ENCODE measurements at regions not wholly inside any gene's neighbourhood (a gene's known extent, or its start where the extent isn't known, plus 50 kb on each side); places are given as distances from the start of the nearest gene placed in this dataset.
"Not testable (repeated sequence)": the region's sequence is repeated elsewhere in the genome, so short reads cannot be mapped to it uniquely, and the experiment has no call there.

GRCh38 chr1:38487396-38487795 is 372.2 kb downstream of the RRAGC start:
- TF ChIP-seq, protein P1, sequence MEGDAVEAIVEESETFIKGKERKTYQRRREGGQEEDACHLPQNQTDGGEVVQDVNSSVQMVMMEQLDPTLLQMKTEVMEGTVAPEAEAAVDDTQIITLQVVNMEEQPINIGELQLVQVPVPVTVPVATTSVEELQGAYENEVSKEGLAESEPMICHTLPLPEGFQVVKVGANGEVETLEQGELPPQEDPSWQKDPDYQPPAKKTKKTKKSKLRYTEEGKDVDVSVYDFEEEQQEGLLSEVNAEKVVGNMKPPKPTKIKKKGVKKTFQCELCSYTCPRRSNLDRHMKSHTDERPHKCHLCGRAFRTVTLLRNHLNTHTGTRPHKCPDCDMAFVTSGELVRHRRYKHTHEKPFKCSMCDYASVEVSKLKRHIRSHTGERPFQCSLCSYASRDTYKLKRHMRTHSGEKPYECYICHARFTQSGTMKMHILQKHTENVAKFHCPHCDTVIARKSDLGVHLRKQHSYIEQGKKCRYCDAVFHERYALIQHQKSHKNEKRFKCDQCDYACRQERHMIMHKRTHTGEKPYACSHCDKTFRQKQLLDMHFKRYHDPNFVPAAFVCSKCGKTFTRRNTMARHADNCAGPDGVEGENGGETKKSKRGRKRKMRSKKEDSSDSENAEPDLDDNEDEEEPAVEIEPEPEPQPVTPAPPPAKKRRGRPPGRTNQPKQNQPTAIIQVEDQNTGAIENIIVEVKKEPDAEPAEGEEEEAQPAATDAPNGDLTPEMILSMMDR (IDR thresholded peaks at IDR 0.05; ENCODE audit: insufficient read depth, low read depth, low read length, missing control alignments) = no peak
- DNase-seq (ENCODE audit: low read depth) = no peak
- H3K4me3 ChIP-seq (ENCODE audit: low read depth, low read length) = no peak overlapping the region

DNA sequence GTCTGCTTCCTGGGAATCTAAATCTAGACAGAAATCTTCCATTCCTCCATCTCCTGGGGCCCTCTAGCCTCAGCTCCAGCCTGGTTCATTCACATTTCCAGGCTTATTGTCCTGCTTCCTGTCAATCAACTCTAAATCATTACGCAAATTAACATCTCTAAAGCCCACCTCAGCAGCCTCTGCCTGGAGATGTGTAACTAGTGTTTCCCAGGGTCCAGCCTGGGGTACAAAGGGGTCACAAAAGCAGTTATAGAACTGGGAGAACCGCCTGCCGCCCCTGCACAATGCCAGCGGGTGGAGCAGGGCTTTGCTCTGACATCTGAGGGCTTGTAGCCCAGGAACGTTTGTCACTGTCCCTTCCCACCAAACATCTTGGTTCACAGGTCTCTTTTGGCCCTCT is 373.5 kb downstream of the RRAGC start:
- TF ChIP-seq, protein P1 (IDR thresholded peaks at IDR 0.05; ENCODE audit: insufficient read depth, low read depth, low read length, missing control alignments) = no peak
- DNase-seq (ENCODE audit: low read depth) = no peak
- no peak overlapping the region for H3K4me3 ChIP-seq (ENCODE audit: low read depth, low read length)

- no peak overlapping the region for H3K4me3 ChIP-seq (ENCODE audit: low read depth, low read length)
- no peak for DNase-seq (ENCODE audit: low read depth)
- TF ChIP-seq, protein P1 (IDR thresholded peaks at IDR 0.05; ENCODE audit: insufficient read depth, low read depth, low read length, missing control alignments) = no peak
These were observed 377.4 kb downstream of the RRAGC start for GRCh38 chr1:38481871-38482826.

DNA sequence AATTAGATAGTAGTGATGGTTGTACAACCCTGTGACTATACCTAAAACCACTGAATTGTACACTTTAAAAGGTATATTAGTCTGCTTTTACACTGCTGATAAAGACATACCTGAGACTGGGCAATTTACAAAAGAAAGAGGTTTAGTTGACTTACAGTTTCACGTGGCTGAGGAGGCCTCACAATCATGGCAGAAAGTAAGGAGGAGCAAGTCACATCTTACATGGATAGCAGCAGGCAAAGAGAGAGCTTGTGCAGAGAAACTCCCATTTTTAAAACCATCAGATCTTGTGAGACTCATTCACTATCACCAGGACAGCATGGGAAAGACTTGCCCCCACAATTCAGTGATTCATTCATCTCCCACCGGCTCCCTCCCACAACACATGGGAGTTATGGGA is 379.9 kb downstream of the RRAGC start:
- DNase-seq (ENCODE audit: low read depth); H3K4me3 ChIP-seq (ENCODE audit: low read depth, low read length): not testable (repeated sequence)

- H3K4me3 ChIP-seq (ENCODE audit: low read depth, low read length) = no peak overlapping the region
- TF ChIP-seq, protein P1 (IDR thresholded peaks at IDR 0.05; ENCODE audit: insufficient read depth, low read depth, low read length, missing control alignments) = no peak
- DNase-seq (ENCODE audit: low read depth) = no peak
These were observed 381.8 kb downstream of the RRAGC start for GRCh38 chr1:38477811-38478210.

DNA sequence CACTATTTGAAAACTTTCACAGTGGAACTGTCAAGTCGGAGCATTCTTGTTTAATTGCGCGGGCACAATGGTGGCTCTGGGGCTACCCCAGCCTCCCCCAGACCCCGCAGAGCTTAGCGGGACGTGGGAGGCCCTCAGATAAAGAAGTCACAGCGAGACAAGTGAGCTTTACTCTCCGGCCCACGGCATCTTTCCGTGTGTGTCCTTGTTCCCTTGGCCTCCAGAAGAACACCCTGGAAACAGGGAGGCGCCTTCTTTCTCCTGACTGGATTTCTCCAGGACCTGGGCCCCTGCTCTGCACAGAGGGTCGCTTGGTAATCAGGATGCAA is 382.8 kb downstream of the RRAGC start:
- TF ChIP-seq, protein P1 (IDR thresholded peaks at IDR 0.05; ENCODE audit: insufficient read depth, low read depth, low read length, missing control alignments) = no peak
- H3K4me3 ChIP-seq (ENCODE audit: low read depth, low read length) = peak overlapping the region; percentile 86
- no peak for DNase-seq (ENCODE audit: low read depth)

DNA sequence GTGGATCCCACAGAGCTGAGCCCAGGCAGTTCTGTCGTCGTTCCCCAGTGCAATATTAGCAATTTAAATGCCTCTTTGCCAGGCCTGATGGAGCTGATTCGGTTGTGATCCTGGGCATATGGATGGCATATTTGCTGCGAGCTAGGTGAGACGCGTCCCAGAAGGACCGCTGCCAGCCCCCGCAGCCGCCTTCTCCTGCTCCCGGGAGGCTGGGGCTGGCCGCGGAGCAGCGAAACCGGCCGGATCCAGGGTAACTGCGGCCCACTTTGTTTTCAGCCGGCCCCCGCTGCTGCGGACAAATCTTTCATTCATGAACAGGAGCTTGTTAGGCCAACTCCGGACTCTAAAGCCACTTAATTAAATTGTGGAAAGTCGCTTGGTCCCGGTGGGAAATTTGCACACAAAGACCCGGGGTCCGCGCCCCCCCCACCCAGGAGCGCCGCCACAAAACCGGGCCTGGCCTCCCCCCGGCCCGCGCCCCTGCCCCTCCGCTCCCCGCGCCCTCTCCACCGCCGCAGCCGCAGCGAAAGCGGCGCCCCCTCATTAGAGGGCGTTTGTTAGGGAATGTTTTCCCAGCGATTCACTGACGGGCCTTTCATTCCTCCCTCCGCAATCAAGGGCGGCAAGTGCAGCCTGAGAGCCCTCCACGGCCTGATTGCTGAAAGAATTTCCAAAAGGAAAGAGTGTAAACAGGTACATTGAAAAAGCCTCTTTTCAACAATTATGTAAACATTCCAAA is 383.3 kb downstream of the RRAGC start:
- TF ChIP-seq, protein P1 (IDR thresholded peaks at IDR 0.05; ENCODE audit: insufficient read depth, low read depth, low read length, missing control alignments) = no peak
- peak; percentile 50 for DNase-seq (ENCODE audit: low read depth)
- peak overlapping the region; percentile 86 for H3K4me3 ChIP-seq (ENCODE audit: low read depth, low read length)

Measured in GM12865 (cell line).